Glutamatergic neuron (in vitro differentiated cells): ENCODE measurements at regions not wholly inside any gene's neighbourhood (a gene's known extent, or its start where the extent isn't known, plus 50 kb on each side); places are given as distances from the start of the nearest gene placed in this dataset.

Source experiments
- DNase-seq: peaks from one replicate; pipeline ENCODE4 v3.0.0; 2022
- H3K27ac Mint-ChIP-seq: one replicate; pipeline ENCODE4 v1.8.0; 2020; ENCODE audit warnings: mild to moderate bottlenecking, mixed read lengths, inconsistent platforms; ENCODE audit not compliant: unreplicated experiment
- H3K27me3 Mint-ChIP-seq: one replicate; pipeline ENCODE4 v1.8.0; 2020; ENCODE audit warnings: mild to moderate bottlenecking, moderate library complexity, mixed read lengths, inconsistent platforms; ENCODE audit not compliant: unreplicated experiment
- H3K36me3 Mint-ChIP-seq: one replicate; pipeline ENCODE4 v1.8.0; 2020; ENCODE audit warnings: mild to moderate bottlenecking, mixed read lengths, inconsistent platforms; ENCODE audit not compliant: unreplicated experiment
- H3K4me1 Mint-ChIP-seq: one replicate; pipeline ENCODE4 v1.8.0; 2020; ENCODE audit warnings: mild to moderate bottlenecking, low read depth, mixed read lengths, inconsistent platforms; ENCODE audit not compliant: unreplicated experiment
- H3K4me3 Mint-ChIP-seq: one replicate; pipeline ENCODE4 v1.8.0; 2020; ENCODE audit warnings: mild to moderate bottlenecking, mixed read lengths, inconsistent platforms; ENCODE audit not compliant: unreplicated experiment
- H3K9me3 Mint-ChIP-seq: one replicate; pipeline ENCODE4 v1.8.0; 2020; ENCODE audit warnings: mild to moderate bottlenecking, moderate library complexity, mixed read lengths, inconsistent platforms; ENCODE audit not compliant: unreplicated experiment
- TF ChIP-seq, protein P1 (sequence below): fragments of 200-600 bp; sonication (generic); IDR thresholded peaks from one replicate; pipeline ENCODE4 v1.5.0; 2021; ENCODE audit not compliant: partially characterized antibody, unreplicated experiment

DNA sequence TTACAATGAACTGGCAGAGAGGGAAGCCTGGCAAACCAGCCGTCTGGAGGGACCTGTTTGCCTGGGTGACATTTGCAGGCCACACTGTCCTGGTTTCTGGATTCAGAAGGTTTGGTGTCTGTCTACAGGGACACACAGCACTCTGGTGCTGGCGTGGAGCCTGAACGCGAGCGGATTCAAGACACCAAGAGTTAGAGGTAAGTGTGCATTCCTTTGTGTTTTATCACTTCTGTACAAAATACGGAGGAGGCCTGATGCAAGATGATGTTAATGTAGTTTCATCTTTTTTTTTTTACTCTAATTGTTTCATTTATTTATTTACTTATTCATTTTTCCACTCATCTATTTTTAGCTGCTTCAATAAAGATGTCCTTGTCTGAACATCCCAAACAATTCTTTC, 485.3 kb upstream of the ADARB2 start:
- H3K4me3 Mint-ChIP-seq: no peak overlapping the region
- TF ChIP-seq, protein P1, sequence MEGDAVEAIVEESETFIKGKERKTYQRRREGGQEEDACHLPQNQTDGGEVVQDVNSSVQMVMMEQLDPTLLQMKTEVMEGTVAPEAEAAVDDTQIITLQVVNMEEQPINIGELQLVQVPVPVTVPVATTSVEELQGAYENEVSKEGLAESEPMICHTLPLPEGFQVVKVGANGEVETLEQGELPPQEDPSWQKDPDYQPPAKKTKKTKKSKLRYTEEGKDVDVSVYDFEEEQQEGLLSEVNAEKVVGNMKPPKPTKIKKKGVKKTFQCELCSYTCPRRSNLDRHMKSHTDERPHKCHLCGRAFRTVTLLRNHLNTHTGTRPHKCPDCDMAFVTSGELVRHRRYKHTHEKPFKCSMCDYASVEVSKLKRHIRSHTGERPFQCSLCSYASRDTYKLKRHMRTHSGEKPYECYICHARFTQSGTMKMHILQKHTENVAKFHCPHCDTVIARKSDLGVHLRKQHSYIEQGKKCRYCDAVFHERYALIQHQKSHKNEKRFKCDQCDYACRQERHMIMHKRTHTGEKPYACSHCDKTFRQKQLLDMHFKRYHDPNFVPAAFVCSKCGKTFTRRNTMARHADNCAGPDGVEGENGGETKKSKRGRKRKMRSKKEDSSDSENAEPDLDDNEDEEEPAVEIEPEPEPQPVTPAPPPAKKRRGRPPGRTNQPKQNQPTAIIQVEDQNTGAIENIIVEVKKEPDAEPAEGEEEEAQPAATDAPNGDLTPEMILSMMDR: no peak
- no peak overlapping the region for H3K27ac Mint-ChIP-seq
- peaks cover under 1% of the 10 kb centered on the region for H3K9me3 Mint-ChIP-seq
- no peak for DNase-seq
- H3K36me3 Mint-ChIP-seq: no peaks in the 10 kb centered on the region
- H3K27me3 Mint-ChIP-seq: peaks cover 2% of the 10 kb centered on the region
- peaks cover 3% of the 10 kb centered on the region for H3K4me1 Mint-ChIP-seq

DNA sequence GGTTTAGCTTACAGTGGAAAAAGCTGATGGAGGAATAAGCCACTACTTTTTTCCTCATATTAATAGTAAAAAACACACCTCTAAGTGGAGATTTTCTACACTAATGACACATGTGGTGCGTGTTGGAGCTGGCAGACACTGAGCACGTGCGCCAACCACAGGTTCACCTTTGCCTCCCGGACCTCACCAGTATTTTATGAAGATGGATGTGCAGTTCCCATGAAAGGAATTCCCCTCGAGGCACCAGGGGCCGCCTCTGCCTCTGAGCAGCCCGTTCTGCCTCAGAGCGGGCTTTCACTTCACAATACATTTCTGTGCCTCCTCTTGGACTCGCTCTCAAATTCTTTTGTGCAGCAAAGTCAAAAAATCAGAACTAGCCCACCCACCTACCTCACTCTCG, 477.5 kb upstream of the ADARB2 start:
- Mint-ChIP-seq H3K4me1 (peaks cover 34% of the 10 kb centered on the region), H3K4me3 (no peak overlapping the region), H3K9me3 (peaks cover 6% of the 10 kb centered on the region), H3K36me3 (no peaks in the 10 kb centered on the region), H3K27me3 (peaks cover 5% of the 10 kb centered on the region), H3K27ac (no peak overlapping the region)
- DNase-seq: no peak
- TF ChIP-seq, protein P1: no peak

DNA sequence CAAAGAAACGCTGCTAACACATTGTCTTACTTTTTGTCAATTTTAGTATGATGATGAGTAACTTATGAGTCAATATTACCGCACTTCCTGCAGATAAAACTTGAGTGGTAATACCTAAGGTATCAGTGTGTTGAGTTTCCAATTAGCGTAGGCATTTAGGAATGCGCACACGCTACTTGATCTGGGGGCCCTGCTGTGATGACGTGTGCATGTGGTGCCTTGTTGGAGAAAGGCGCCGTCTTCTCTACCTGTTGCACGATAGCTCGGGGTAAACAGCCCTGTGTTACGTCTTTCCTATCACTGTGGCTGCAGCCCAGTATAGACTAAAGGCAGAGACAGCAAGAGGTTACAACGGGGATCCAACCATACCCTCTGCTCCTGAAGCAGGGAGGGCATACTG, 476.8 kb upstream of the ADARB2 start:
- no peaks in the 10 kb centered on the region for H3K36me3 Mint-ChIP-seq
- H3K9me3 Mint-ChIP-seq: peaks cover 6% of the 10 kb centered on the region
- H3K27me3 Mint-ChIP-seq: peaks cover 5% of the 10 kb centered on the region
- TF ChIP-seq, protein P1: no peak
- no peak for DNase-seq
- no peak overlapping the region for H3K27ac Mint-ChIP-seq
- no peak overlapping the region for H3K4me3 Mint-ChIP-seq
- H3K4me1 Mint-ChIP-seq: peaks cover 34% of the 10 kb centered on the region

DNA sequence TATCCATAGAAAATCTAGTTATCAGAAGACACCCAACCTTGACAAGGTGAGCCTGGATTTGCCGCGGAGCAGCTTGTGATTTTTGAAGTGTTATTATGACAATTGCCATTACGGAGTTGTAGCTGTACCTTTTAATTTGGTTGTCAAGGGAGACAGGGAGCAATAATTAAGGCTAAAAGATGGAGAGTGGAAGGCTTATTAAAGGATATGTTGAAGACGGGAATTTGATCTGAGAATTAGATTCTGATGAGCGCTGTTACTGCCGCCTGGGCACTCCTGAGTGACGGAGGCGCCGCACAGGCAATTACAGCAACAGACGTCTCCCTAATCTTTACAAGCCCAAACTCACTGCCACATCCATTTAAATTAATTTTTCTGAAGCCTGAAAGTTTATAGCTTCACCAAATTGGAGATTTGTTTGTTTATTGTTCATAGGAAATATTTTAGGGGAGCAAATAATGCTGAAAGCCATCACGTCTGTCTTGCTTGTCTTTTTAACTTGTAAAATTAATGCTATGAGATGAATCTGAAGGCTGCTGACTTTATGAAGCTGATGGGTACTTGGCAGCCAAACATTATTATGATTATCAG, 475.0 kb upstream of the ADARB2 start:
- Mint-ChIP-seq H3K36me3 (no peaks in the 10 kb centered on the region), H3K4me3 (no peak overlapping the region), H3K4me1 (peaks cover 29% of the 10 kb centered on the region), H3K27ac (no peak overlapping the region), H3K27me3 (peaks cover under 1% of the 10 kb centered on the region), H3K9me3 (peaks cover 2% of the 10 kb centered on the region)
- no peak for DNase-seq
- TF ChIP-seq, protein P1: no peak

- DNase-seq: peak; percentile 34
- Mint-ChIP-seq H3K4me3 (no peak overlapping the region), H3K4me1 (peaks cover 26% of the 10 kb centered on the region), H3K27ac (peak overlapping the region; percentile 7), H3K9me3 (peaks cover 5% of the 10 kb centered on the region), H3K27me3 (no peaks in the 10 kb centered on the region), H3K36me3 (no peaks in the 10 kb centered on the region)
- TF ChIP-seq, protein P1: no peak
These were observed 472.8 kb upstream of the ADARB2 start for GRCh38 chr10:2210088-2210487.
